ENCODE measurements at regions not wholly inside any gene's neighbourhood (a gene's known extent, or its start where the extent isn't known, plus 50 kb on each side); places are given as distances from the start of the nearest gene placed in this dataset.

DNA sequence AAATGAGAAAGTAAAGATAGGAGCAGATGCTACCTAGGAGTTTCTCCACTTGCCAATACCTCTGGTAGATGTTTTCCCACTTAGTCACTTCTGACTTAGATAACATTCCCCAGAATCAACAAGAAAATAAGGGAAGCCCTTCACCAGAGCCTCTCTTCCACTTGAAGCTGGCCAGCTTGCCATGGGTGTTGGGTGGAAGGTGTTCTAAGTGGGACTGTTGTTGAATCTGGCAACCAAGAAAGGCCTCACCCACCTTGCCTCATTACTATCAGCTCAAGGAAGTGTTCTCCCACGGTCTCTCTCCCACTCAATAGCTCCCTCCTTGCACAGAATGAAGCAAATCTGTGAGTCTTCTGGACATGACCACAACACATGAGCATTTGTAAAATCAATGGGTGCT lies 100.4 kb upstream of the REG3A start:
- Histone ChIP-seq H3K36me3 (ENCODE audit: control insufficient read depth, insufficient read depth, low read length) (no peaks in the 10 kb centered on the region), H3K4me3 (ENCODE audit: extremely low read depth, insufficient read depth, low read length, poor library complexity, severe bottlenecking) (no peak overlapping the region), H3K9me3 (ENCODE audit: control insufficient read depth, low read length) (no peaks in the 10 kb centered on the region), H3K27ac (ENCODE audit: low read depth, low read length, severe bottlenecking) (no peak overlapping the region), H3K4me1 (ENCODE audit: control insufficient read depth, insufficient read depth, low read length, poor library complexity, severe bottlenecking) (peaks cover 14% of the 10 kb centered on the region)
- WGBS, 2 experiments (ENCODE audit: insufficient coverage in 2 of 2) = 83% methylated on average over 1 of the region's 1 CpG; no CpG with 5 or more reads in 1 of the 2 experiments

DNA sequence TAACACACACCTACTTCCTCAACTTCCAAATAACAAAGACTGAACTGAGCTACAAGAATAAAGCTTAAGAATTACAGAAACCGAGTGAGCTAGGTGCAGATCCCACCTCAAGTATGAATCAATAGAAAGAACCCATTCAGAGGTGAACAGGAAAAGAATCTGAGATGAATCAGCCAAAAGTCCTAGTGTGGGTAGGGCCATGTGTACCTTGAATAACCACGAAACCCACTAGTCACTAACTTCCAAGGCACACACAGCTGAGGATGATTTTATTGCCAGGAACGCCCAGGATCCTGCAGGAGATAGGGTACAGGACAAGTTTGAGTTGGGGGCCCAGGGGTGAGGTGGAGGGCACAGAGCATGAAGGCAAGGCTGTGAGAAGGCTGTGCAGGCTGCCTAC lies 99.7 kb upstream of the REG3A start:
- no peak overlapping the region for H3K27ac ChIP-seq (ENCODE audit: low read depth, low read length, severe bottlenecking)
- H3K4me3 ChIP-seq (ENCODE audit: extremely low read depth, insufficient read depth, low read length, poor library complexity, severe bottlenecking) = no peak overlapping the region
- 83% methylated on average over 1 of the region's 3 CpGs; no CpG with 5 or more reads in 1 of the 2 experiments for WGBS, 2 experiments (ENCODE audit: insufficient coverage in 2 of 2)

DNA sequence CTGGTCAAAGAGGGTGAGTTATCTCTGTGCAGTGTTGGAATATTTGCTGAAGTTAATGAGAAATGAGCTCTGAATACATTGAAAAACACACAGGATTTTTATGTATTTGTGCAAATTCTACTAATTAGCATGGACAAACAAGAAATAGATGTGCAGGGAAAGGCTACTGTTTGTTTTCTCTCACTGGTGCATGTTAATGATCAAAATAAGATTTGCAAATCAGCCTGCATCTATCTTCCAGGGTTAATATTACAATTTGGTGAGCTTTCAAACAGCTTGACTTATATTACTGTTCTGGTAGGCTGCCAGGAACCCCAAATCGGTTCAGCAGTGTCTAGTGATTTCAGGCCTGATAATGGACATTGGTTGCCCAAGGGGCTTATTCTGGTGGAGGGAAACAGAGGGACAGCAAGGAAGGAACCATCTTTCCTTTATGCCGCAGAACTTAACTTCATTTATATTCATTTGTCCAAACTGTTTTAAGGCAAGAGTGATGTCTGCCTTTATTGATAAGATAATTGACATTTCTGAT lies 93.8 kb upstream of the REG3A start:
- Histone ChIP-seq H3K4me1 (ENCODE audit: control insufficient read depth, insufficient read depth, low read length, poor library complexity, severe bottlenecking) (no peaks in the 10 kb centered on the region), H3K4me3 (ENCODE audit: extremely low read depth, insufficient read depth, low read length, poor library complexity, severe bottlenecking) (no peak overlapping the region), H3K36me3 (ENCODE audit: control insufficient read depth, insufficient read depth, low read length) (no peaks in the 10 kb centered on the region), H3K27ac (ENCODE audit: low read depth, low read length, severe bottlenecking) (no peak overlapping the region), H3K9me3 (ENCODE audit: control insufficient read depth, low read length) (no peaks in the 10 kb centered on the region)
- 50 to 86% methylated on average over 1 of the region's 2 CpGs for WGBS, 2 experiments (ENCODE audit: insufficient coverage in 2 of 2)

More for the DNA sequence above, 99.7 kb upstream of the REG3A start:
- peaks cover 14% of the 10 kb centered on the region for H3K4me1 ChIP-seq (ENCODE audit: control insufficient read depth, insufficient read depth, low read length, poor library complexity, severe bottlenecking)
- no peaks in the 10 kb centered on the region for H3K9me3 ChIP-seq (ENCODE audit: control insufficient read depth, low read length)
- H3K36me3 ChIP-seq (ENCODE audit: control insufficient read depth, insufficient read depth, low read length) = no peaks in the 10 kb centered on the region

DNA sequence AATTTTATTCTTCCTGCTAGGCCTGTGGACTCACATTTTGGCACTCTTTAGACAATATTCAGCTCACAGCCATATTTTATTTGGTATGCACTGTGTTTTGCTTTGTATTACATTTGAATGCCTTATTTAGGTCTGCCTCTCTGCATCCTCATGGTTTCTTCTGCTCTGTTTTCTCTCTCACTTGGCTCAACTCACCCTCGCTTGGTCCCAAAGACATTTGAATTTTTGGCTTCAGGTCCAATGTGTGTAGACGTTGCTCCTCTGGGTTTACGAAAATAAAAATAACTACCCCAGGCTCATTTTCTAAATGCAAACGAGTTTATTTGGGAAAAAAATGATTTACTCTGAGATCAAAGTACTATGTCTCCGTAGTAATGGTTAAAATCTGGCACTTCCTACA lies 91.1 kb upstream of the REG3A start:
- H3K27ac ChIP-seq (ENCODE audit: low read depth, low read length, severe bottlenecking) = no peak overlapping the region
- WGBS, 2 experiments (ENCODE audit: insufficient coverage in 2 of 2) = 92 to 100% methylated on average over 1 to 2 of the region's 5 CpGs
- H3K36me3 ChIP-seq (ENCODE audit: control insufficient read depth, insufficient read depth, low read length) = no peaks in the 10 kb centered on the region
- H3K4me1 ChIP-seq (ENCODE audit: control insufficient read depth, insufficient read depth, low read length, poor library complexity, severe bottlenecking) = no peaks in the 10 kb centered on the region
- H3K4me3 ChIP-seq (ENCODE audit: extremely low read depth, insufficient read depth, low read length, poor library complexity, severe bottlenecking) = no peak overlapping the region
- no peaks in the 10 kb centered on the region for H3K9me3 ChIP-seq (ENCODE audit: control insufficient read depth, low read length)

DNA sequence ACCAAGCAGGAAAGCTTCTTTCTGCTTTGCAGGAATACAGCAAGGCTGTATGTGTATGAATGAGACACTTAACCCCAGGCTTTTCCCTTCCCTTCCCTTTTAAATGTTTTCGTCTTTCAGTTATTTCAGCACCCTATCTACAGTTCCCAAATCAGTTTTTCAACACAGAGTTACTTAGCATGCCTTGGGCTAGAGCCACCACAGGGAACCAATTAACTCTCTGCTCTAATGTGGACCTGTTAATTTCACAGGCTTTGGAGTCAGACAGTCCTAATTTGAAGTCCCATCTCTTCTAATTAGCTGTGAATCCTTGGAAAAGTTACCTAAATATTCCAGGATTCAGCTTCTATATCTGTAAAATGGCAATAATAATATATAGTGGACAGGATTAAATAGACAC lies 89.2 kb upstream of the REG3A start:
- H3K4me1 ChIP-seq (ENCODE audit: control insufficient read depth, insufficient read depth, low read length, poor library complexity, severe bottlenecking) = no peaks in the 10 kb centered on the region
- no peaks in the 10 kb centered on the region for H3K36me3 ChIP-seq (ENCODE audit: control insufficient read depth, insufficient read depth, low read length)
- no peak overlapping the region for H3K4me3 ChIP-seq (ENCODE audit: extremely low read depth, insufficient read depth, low read length, poor library complexity, severe bottlenecking)
- no peaks in the 10 kb centered on the region for H3K9me3 ChIP-seq (ENCODE audit: control insufficient read depth, low read length)
- 60 to 71% methylated on average over 1 of the region's 1 CpG for WGBS, 2 experiments (ENCODE audit: insufficient coverage in 2 of 2)
- H3K27ac ChIP-seq (ENCODE audit: low read depth, low read length, severe bottlenecking) = no peak overlapping the region

DNA sequence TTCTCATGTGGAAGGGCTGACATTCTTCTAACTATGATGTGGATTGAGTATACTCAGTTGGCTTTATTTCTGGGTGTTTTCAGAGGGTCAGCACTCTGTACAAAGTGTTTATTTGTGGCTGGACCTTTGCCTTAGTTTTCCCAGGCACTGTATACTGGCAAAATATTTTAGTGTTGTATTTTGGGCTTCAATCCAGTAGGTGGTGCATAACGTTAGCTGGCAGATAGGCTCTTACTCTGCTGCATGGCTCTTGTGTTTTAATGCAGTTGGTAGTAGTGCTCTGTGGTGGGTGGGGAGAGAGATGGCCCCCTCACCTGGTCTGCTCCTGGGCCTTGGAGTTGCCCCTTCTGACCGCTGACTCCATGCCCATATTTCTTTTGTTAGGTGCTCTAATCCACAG lies 75.6 kb upstream of the REG3A start:
- Histone ChIP-seq H3K4me3 (ENCODE audit: extremely low read depth, insufficient read depth, low read length, poor library complexity, severe bottlenecking) (no peak overlapping the region), H3K9me3 (ENCODE audit: control insufficient read depth, low read length) (no peaks in the 10 kb centered on the region), H3K27ac (ENCODE audit: low read depth, low read length, severe bottlenecking) (no peak overlapping the region), H3K4me1 (ENCODE audit: control insufficient read depth, insufficient read depth, low read length, poor library complexity, severe bottlenecking) (no peaks in the 10 kb centered on the region), H3K36me3 (ENCODE audit: control insufficient read depth, insufficient read depth, low read length) (no peaks in the 10 kb centered on the region)
- WGBS, 2 experiments (ENCODE audit: insufficient coverage in 2 of 2) = 80% methylated on average over 1 of the region's 2 CpGs; no CpG with 5 or more reads in 1 of the 2 experiments

DNA sequence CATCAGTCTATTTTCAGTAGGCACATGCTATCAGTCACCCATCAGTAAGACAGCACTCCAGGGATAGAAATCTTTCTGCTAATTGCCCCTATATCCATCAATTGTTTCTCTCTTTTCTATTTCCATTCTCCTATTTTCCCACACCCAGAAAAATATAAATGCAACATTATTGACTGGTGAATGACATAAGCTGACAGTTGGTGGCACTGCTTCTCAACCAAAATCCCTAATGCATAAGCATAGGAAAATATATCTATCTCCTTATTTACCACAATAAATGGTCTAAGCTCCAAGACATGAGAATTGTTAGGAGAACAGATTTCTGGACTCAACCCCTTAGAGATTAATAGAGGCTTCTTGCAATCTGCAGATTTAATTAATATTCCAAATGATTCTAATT lies 64.0 kb upstream of the REG3A start:
- Histone ChIP-seq H3K36me3 (ENCODE audit: control insufficient read depth, insufficient read depth, low read length) (no peaks in the 10 kb centered on the region), H3K4me1 (ENCODE audit: control insufficient read depth, insufficient read depth, low read length, poor library complexity, severe bottlenecking) (no peaks in the 10 kb centered on the region), H3K4me3 (ENCODE audit: extremely low read depth, insufficient read depth, low read length, poor library complexity, severe bottlenecking) (no peak overlapping the region), H3K27ac (ENCODE audit: low read depth, low read length, severe bottlenecking) (no peak overlapping the region), H3K9me3 (ENCODE audit: control insufficient read depth, low read length) (no peaks in the 10 kb centered on the region)

DNA sequence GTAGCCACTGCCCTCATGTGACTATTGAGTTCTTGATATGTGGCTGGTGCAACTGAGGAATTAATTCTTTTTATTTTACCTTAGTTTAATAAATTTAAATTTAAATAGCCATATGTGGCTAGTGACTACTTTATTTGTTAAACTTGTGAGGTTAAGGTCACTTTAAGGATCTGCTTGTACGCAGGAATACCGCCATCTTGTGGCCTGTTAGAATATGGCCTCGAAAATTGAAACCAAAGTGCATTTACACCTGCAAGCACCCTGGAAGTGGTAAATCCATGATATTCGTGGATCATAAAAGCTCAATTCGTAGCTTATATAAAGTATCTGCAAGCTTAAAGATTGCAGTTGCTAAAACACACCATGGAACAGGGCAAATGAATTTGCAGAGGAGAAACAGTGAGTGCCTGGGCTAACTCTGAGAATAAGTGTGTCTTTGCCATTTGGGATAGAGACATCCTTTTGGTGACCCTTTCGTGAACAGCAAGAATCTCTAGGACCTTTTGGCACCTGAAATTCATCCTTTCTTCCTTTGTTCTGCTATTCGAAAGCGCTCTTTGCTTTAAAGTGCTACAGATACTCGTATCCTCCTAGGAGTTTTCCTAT lies 59.9 kb upstream of the REG3A start:
- Histone ChIP-seq H3K36me3 (ENCODE audit: control insufficient read depth, insufficient read depth, low read length) (no peaks in the 10 kb centered on the region), H3K4me1 (ENCODE audit: control insufficient read depth, insufficient read depth, low read length, poor library complexity, severe bottlenecking) (no peaks in the 10 kb centered on the region), H3K27ac (ENCODE audit: low read depth, low read length, severe bottlenecking) (no peak overlapping the region), H3K4me3 (ENCODE audit: extremely low read depth, insufficient read depth, low read length, poor library complexity, severe bottlenecking) (no peak overlapping the region), H3K9me3 (ENCODE audit: control insufficient read depth, low read length) (no peaks in the 10 kb centered on the region)
- 32 to 52% methylated on average over 6 to 8 of the region's 9 CpGs for WGBS, 2 experiments (ENCODE audit: insufficient coverage in 2 of 2)

DNA sequence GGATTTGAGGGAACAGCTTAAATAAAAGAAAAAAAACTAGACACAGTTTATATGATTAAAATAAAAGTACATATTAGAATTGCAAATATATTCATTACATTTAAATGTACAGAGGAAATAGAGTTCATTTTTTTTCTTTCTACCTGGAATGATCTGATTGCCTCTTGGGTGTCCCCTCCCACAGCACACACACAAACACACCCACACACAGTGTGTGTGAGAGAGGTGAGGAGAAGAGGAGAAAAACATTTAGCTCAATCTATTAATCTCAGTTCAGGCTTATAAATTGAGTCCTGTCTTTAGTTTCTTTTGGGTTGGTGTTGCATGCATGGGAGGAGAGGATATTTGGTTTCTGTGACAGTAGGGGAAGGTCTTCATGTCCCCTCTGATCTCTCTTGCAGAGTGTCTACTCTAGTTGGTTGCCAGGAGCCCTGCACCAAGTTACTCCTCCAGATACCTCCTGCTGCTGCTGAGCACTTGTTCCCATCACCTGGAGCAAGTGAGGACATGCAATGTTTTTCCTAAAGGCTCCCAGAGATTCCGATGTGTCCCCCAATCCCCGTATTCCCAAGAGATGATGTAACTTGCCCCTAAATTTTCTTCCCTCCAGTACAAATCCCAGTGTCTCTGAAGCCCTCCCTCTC lies 50.8 kb upstream of the REG3A start:
- Histone ChIP-seq H3K27ac (ENCODE audit: low read depth, low read length, severe bottlenecking) (no peak overlapping the region), H3K36me3 (ENCODE audit: control insufficient read depth, insufficient read depth, low read length) (no peaks in the 10 kb centered on the region), H3K4me3 (ENCODE audit: extremely low read depth, insufficient read depth, low read length, poor library complexity, severe bottlenecking) (no peak overlapping the region), H3K4me1 (ENCODE audit: control insufficient read depth, insufficient read depth, low read length, poor library complexity, severe bottlenecking) (peaks cover 3% of the 10 kb centered on the region), H3K9me3 (ENCODE audit: control insufficient read depth, low read length) (no peaks in the 10 kb centered on the region)
- WGBS, 2 experiments (ENCODE audit: insufficient coverage in 2 of 2) = 80 to 90% methylated on average over 2 of the region's 2 CpGs
